ENCODE measurements at regions not wholly inside any gene's neighbourhood (a gene's known extent, or its start where the extent isn't known, plus 50 kb on each side); places are given as distances from the start of the nearest gene placed in this dataset.

DNA sequence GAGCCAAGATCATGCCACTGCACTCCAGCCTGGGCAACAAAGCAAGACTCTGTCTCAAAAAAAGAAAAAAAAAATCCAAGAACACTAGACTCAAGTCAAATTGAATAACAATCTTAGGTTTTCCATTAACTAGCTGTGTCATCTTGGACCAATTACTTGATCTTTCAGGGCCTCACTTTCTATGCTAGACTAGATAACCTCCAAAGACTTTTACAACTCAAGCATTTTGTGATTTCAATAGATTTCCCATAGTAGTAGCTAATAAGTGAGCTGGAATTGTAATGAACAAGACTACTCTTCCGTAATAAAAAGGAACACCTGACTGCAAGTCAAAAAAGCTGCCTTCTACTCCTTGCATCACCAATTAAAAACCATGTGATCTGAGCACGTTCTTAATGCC, 127.0 kb upstream of the SSTR1 start:
- TF ChIP-seq TAF1 (IDR thresholded peaks at IDR 0.05; ENCODE audit: borderline replicate concordance, low read depth, low read length): no peak
- no peak for TF ChIP-seq POLR2A (IDR thresholded peaks at IDR 0.05; ENCODE audit: low read depth, low read length)
